ENCODE measurements at regions not wholly inside any gene's neighbourhood (a gene's known extent, or its start where the extent isn't known, plus 50 kb on each side); places are given as distances from the start of the nearest gene placed in this dataset.

GRCh38 chr18:45402485-45403056 is 212.7 kb upstream of the SLC14A2 start:
- H3K9me3 Mint-ChIP-seq = no peaks in the 10 kb centered on the region
- intact Hi-C loops (cut with micrococcal nuclease) = no loop called here
- no peak overlapping the region for H3K27ac Mint-ChIP-seq
- H3K36me3 Mint-ChIP-seq (ENCODE audit: low read depth) = no peaks in the 10 kb centered on the region
- H3K4me3 Mint-ChIP-seq (ENCODE audit: low read depth) = no peak overlapping the region
- no peaks in the 10 kb centered on the region for H3K27me3 Mint-ChIP-seq (ENCODE audit: low read depth)
- DNase-seq (ENCODE audit: low spot score) = no peak
- no peaks in the 10 kb centered on the region for H3K4me1 Mint-ChIP-seq (ENCODE audit: low read depth)

DNA sequence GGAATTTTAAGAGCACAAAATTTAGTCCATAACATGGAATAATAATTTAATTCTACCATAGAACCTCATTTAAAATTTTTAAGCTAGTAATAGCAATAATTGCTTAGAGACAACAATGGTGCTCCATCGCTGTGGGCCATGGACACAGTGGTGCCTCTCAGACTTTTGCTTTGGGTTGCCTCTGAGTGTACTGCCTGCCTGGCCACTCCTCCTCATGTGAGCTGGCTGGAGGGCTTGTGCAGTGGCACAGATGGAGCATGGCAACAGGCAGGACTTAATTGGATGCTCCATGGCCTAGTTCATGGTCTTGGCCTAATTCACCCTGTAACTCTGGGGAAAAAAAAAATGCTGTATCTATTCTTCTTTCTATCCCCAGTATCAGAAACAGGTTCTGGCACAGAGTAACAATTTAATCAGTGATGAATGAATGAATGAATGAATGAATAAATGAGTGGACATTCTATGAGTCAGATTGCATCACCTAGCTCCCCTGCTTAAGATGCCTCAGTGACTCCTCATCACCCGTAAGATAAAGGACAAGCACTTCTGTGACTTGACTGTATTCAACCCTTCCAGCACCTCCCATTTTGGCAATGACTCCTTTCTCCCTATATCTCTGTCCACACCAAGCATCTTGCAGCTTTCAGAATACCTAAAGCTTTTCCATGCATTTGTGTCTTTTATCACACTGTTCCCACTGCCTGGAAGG is 211.8 kb upstream of the SLC14A2 start:
- Mint-ChIP-seq H3K9me3 (no peaks in the 10 kb centered on the region), H3K27me3 (ENCODE audit: low read depth) (no peaks in the 10 kb centered on the region), H3K4me3 (ENCODE audit: low read depth) (no peak overlapping the region), H3K4me1 (ENCODE audit: low read depth) (no peaks in the 10 kb centered on the region), H3K36me3 (ENCODE audit: low read depth) (no peaks in the 10 kb centered on the region), H3K27ac (no peak overlapping the region)
- intact Hi-C loops (cut with micrococcal nuclease) = no loop called here
- no peak for DNase-seq (ENCODE audit: low spot score)

DNA sequence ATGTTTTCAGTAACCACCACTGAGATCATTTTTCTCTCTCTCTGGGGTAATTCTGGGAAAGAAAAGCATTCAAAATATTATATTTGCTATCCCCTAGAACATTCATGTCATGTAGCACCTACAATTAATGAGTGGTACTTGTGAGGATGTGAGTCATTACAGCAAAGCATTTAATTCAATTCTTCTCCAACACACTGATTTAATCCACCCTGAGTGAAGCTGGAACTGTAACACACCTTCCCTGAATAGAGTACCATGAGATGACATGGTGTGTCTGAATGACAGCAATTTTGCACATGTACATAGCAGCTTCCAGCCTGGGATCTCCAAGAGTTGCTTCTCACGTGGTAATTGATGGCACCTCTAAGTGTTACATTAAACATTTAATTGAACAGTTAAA is 207.1 kb upstream of the SLC14A2 start:
- Mint-ChIP-seq H3K27me3 (ENCODE audit: low read depth) (no peaks in the 10 kb centered on the region), H3K4me3 (ENCODE audit: low read depth) (no peak overlapping the region), H3K9me3 (no peaks in the 10 kb centered on the region), H3K36me3 (ENCODE audit: low read depth) (no peaks in the 10 kb centered on the region), H3K4me1 (ENCODE audit: low read depth) (no peaks in the 10 kb centered on the region), H3K27ac (no peak overlapping the region)
- no peak for DNase-seq (ENCODE audit: low spot score)
- intact Hi-C loops (cut with micrococcal nuclease) = no loop called here

DNA sequence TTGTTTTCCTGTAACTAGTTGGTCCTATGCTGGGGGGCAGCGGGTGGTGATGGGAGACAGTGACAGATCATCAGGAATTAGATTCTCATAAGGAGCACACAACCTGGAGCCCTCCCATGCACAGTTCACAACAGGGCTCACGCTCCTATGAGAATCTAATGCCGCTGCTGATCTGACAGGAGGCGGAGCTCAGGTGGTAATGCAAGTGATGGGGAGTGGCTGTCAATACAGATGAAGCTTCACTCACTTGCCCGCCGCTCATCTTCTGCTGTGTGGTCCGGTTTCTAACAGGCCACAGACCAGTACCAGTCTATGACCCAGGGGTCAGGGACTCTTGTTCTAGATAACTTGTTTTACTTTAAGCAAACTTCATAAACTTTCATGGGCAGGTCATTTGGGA is 205.3 kb upstream of the SLC14A2 start:
- no peaks in the 10 kb centered on the region for H3K36me3 Mint-ChIP-seq (ENCODE audit: low read depth)
- intact Hi-C loops (cut with micrococcal nuclease) = no loop called here
- no peaks in the 10 kb centered on the region for H3K27me3 Mint-ChIP-seq (ENCODE audit: low read depth)
- no peak for DNase-seq (ENCODE audit: low spot score)
- no peak overlapping the region for H3K27ac Mint-ChIP-seq
- H3K4me3 Mint-ChIP-seq (ENCODE audit: low read depth) = no peak overlapping the region
- H3K4me1 Mint-ChIP-seq (ENCODE audit: low read depth) = no peaks in the 10 kb centered on the region
- H3K9me3 Mint-ChIP-seq = no peaks in the 10 kb centered on the region

DNA sequence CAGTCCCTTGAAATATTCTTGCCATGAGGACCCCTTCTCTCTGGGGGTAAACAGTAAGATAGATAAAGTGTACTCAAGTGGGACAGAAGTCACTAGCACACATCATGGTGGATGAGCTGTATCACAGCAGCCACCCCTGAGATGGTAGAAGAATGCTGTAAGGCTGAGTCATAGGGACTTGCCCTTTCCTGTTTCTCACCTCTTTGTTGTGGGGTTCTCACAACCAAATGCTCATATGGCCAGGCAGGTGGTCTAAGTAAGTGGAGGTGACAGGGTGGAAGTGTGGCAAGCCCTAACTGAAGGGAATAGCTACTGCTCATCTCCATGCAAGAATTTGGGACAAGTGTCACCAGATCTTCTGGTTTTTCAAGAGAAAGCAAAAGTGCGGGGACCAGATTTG is 202.7 kb upstream of the SLC14A2 start:
- intact Hi-C loops (cut with micrococcal nuclease) = no loop called here
- no peaks in the 10 kb centered on the region for H3K4me1 Mint-ChIP-seq (ENCODE audit: low read depth)
- no peak for DNase-seq (ENCODE audit: low spot score)
- H3K27me3 Mint-ChIP-seq (ENCODE audit: low read depth) = peaks cover 1% of the 10 kb centered on the region
- H3K36me3 Mint-ChIP-seq (ENCODE audit: low read depth) = no peaks in the 10 kb centered on the region
- H3K27ac Mint-ChIP-seq = no peak overlapping the region
- H3K4me3 Mint-ChIP-seq (ENCODE audit: low read depth) = no peak overlapping the region
- no peaks in the 10 kb centered on the region for H3K9me3 Mint-ChIP-seq

GRCh38 chr18:45413180-45413836 is 202.0 kb upstream of the SLC14A2 start:
- intact Hi-C loops (cut with micrococcal nuclease) = no loop called here
- Mint-ChIP-seq H3K9me3 (no peaks in the 10 kb centered on the region), H3K4me3 (ENCODE audit: low read depth) (no peak overlapping the region), H3K27me3 (ENCODE audit: low read depth) (peaks cover 1% of the 10 kb centered on the region), H3K4me1 (ENCODE audit: low read depth) (no peaks in the 10 kb centered on the region), H3K27ac (no peak overlapping the region), H3K36me3 (ENCODE audit: low read depth) (no peaks in the 10 kb centered on the region)
- DNase-seq (ENCODE audit: low spot score) = no peak

GRCh38 chr18:45415614-45416013 is 199.7 kb upstream of the SLC14A2 start:
- Mint-ChIP-seq H3K27me3 (ENCODE audit: low read depth) (peaks cover 1% of the 10 kb centered on the region), H3K9me3 (no peaks in the 10 kb centered on the region), H3K27ac (no peak overlapping the region), H3K4me1 (ENCODE audit: low read depth) (no peaks in the 10 kb centered on the region), H3K36me3 (ENCODE audit: low read depth) (no peaks in the 10 kb centered on the region), H3K4me3 (ENCODE audit: low read depth) (no peak overlapping the region)
- DNase-seq (ENCODE audit: low spot score) = no peak
- intact Hi-C loops (cut with micrococcal nuclease) = no loop called here

DNA sequence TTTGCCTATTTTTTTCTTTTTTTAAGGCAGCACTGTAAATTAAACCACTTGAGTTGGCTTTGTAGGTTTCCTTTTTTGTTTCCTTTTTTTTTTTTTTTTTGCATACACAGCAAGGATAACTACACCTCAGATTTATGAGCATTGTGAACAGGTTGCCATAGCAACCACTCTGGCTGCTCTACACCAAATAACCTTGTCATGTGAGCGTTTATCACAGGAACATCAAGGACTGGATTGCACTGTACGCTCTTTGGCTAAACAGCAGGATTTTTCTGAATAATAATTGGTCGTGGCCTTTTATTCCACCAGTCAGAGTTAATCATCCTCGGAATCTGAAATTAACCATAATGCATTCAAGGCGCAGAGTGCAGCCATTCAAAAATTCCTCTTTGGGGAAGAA is 199.1 kb upstream of the SLC14A2 start:
- peaks cover 1% of the 10 kb centered on the region for H3K27me3 Mint-ChIP-seq (ENCODE audit: low read depth)
- H3K4me3 Mint-ChIP-seq (ENCODE audit: low read depth) = no peak overlapping the region
- no peaks in the 10 kb centered on the region for H3K36me3 Mint-ChIP-seq (ENCODE audit: low read depth)
- intact Hi-C loops (cut with micrococcal nuclease) = no loop called here
- no peak for DNase-seq (ENCODE audit: low spot score)
- H3K27ac Mint-ChIP-seq = no peak overlapping the region
- H3K9me3 Mint-ChIP-seq = no peaks in the 10 kb centered on the region
- H3K4me1 Mint-ChIP-seq (ENCODE audit: low read depth) = no peaks in the 10 kb centered on the region

- Mint-ChIP-seq H3K4me3 (ENCODE audit: low read depth) (no peak overlapping the region), H3K9me3 (no peaks in the 10 kb centered on the region), H3K27ac (no peak overlapping the region), H3K36me3 (ENCODE audit: low read depth) (no peaks in the 10 kb centered on the region), H3K4me1 (ENCODE audit: low read depth) (no peaks in the 10 kb centered on the region), H3K27me3 (ENCODE audit: low read depth) (peaks cover 1% of the 10 kb centered on the region)
- intact Hi-C loops (cut with micrococcal nuclease) = no loop called here
- no peak for DNase-seq (ENCODE audit: low spot score)
These were observed 197.9 kb upstream of the SLC14A2 start for GRCh38 chr18:45417392-45417791.

- intact Hi-C loops (cut with micrococcal nuclease) = no loop called here
- Mint-ChIP-seq H3K27ac (no peak overlapping the region), H3K36me3 (ENCODE audit: low read depth) (no peaks in the 10 kb centered on the region), H3K9me3 (no peaks in the 10 kb centered on the region), H3K27me3 (ENCODE audit: low read depth) (no peaks in the 10 kb centered on the region), H3K4me1 (ENCODE audit: low read depth) (no peaks in the 10 kb centered on the region), H3K4me3 (ENCODE audit: low read depth) (no peak overlapping the region)
- no peak for DNase-seq (ENCODE audit: low spot score)
These were observed 191.6 kb upstream of the SLC14A2 start for GRCh38 chr18:45423659-45424058.

DNA sequence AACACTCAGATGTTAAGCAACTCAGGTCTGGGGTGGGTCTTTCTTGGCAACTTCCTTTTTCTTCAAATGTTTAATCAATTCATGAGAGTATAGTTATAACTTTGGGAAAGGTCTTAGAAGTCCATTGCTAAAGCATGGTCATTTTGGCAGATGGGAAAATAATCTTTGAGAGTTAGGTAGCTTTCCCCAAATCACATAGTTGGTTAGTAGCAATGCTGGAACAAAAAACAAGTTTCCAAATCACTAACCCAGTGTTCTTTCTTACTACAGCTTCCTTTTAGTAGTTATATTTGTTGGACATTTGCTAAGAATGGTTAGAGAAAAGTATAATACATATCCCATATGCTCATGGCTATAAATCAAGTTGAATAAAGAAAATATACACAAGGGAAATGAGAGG is 185.2 kb upstream of the SLC14A2 start:
- Mint-ChIP-seq H3K9me3 (no peaks in the 10 kb centered on the region), H3K27me3 (ENCODE audit: low read depth) (no peaks in the 10 kb centered on the region), H3K36me3 (ENCODE audit: low read depth) (no peaks in the 10 kb centered on the region), H3K4me1 (ENCODE audit: low read depth) (no peaks in the 10 kb centered on the region), H3K27ac (no peak overlapping the region), H3K4me3 (ENCODE audit: low read depth) (no peak overlapping the region)
- intact Hi-C loops (cut with micrococcal nuclease) = no loop called here
- DNase-seq (ENCODE audit: low spot score) = no peak

DNA sequence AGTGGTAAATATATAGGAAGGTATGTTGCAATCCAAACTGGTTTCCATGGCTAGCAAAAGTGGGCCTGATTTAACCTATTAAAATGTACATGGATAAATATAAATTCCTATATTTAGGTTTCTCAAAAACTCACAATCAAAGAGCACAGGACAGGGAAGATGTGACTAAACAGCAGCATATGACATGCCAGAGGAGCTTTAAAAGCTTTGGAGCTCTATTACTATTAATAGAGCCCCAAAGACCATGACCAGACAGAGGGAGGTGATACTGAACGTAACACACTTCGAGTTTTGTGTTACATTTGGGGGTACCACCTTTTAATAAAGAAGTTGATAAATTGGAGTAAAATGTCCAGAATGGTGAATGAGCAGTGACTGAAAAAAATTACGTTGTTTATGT is 179.5 kb upstream of the SLC14A2 start:
- Mint-ChIP-seq H3K9me3 (no peaks in the 10 kb centered on the region), H3K27ac (no peak overlapping the region), H3K4me3 (ENCODE audit: low read depth) (no peak overlapping the region), H3K36me3 (ENCODE audit: low read depth) (no peaks in the 10 kb centered on the region), H3K27me3 (ENCODE audit: low read depth) (no peaks in the 10 kb centered on the region), H3K4me1 (ENCODE audit: low read depth) (no peaks in the 10 kb centered on the region)
- intact Hi-C loops (cut with micrococcal nuclease) = no loop called here
- no peak for DNase-seq (ENCODE audit: low spot score)

- Mint-ChIP-seq H3K9me3 (no peaks in the 10 kb centered on the region), H3K36me3 (ENCODE audit: low read depth) (no peaks in the 10 kb centered on the region), H3K4me3 (ENCODE audit: low read depth) (no peak overlapping the region), H3K27me3 (ENCODE audit: low read depth) (no peaks in the 10 kb centered on the region), H3K27ac (no peak overlapping the region), H3K4me1 (ENCODE audit: low read depth) (no peaks in the 10 kb centered on the region)
- intact Hi-C loops (cut with micrococcal nuclease) = no loop called here
- no peak for DNase-seq (ENCODE audit: low spot score)
These were observed 177.9 kb upstream of the SLC14A2 start for GRCh38 chr18:45437366-45437765.
